HepG2 (cell line): ENCODE measurements at regions not wholly inside any gene's neighbourhood (a gene's known extent, or its start where the extent isn't known, plus 50 kb on each side); places are given as distances from the start of the nearest gene placed in this dataset.

Experiments
- CHD2 ChIP-seq: IDR thresholded peaks from 2 replicates; pipeline ENCODE4 v1.6.1; 2011; ENCODE audit warnings: low read depth, low read length, improper control_type of control experiment
- ZNF749 ChIP-seq: sonication (generic); formaldehyde crosslinking; IDR thresholded peaks from 2 replicates; pipeline ENCODE4 v1.8.0; 2022; ENCODE audit warnings: mild to moderate bottlenecking, missing genetic modification reagents, moderate library complexity, borderline replicate concordance

GRCh38 chr18:44409515-44409914 lies 271.2 kb upstream of the SETBP1 start:
- TF ChIP-seq ZNF749 (CRISPR knock-in tag): no peak
- no peak for TF ChIP-seq CHD2
